H1 (cell line): ENCODE measurements at regions not wholly inside any gene's neighbourhood (a gene's known extent, or its start where the extent isn't known, plus 50 kb on each side); places are given as distances from the start of the nearest gene placed in this dataset.

ENCODE experiments used
- CTCF ChIA-PET: fragments of 300-600 bp; sonication (Branson Sonifier 250); formaldehyde crosslinking; loops from one replicate; lab custom pipeline; 2021; ENCODE audit not compliant: partially characterized antibody; lab: Charles Lee
- POLR2A ChIA-PET: fragments of 300-600 bp; sonication (Branson Sonifier 250); formaldehyde crosslinking; loops from one replicate; lab custom pipeline; 2021; ENCODE audit warnings: inconsistent platforms; ENCODE audit not compliant: partially characterized antibody; lab: Charles Lee
- DNase-seq, 2 experiments: peaks; one replicate each; pipeline versions ENCODE4 v3.0.0 to v3.0.0-alpha.2; 2010 to 2022; ENCODE audit warnings: low spot score in 2 of 2, low read depth in 1 of 2, mixed read lengths in 1 of 2
- FAIRE-seq: peaks from 2 replicates; lab custom pipeline; 2011; peaks lifted over from hg19 to GRCh38; lab: Jason Lieb, UNC
- H2AFZ ChIP-seq: 2 replicates; pipeline ENCODE4 v1.8.1; 2012; ENCODE audit warnings: low read length, inconsistent platforms
- H2AK5ac ChIP-seq: 2 replicates; pipeline ENCODE4 v1.6.1; 2013; ENCODE audit warnings: low read depth, low read length
- H2BK120ac ChIP-seq: replicated peaks from 2 replicates; pipeline ENCODE3; 2013; ENCODE audit warnings: low read depth, low read length, inconsistent platforms
- H2BK12ac ChIP-seq: 2 replicates; pipeline ENCODE4 v1.6.1; 2013; ENCODE audit warnings: low read depth, low read length
- H2BK15ac ChIP-seq: 2 replicates; pipeline ENCODE4 v1.6.1; 2013; ENCODE audit warnings: low read length
- H2BK20ac ChIP-seq: 2 replicates; pipeline ENCODE4 v1.6.1; 2013; ENCODE audit warnings: low read length
- H2BK5ac ChIP-seq: 2 replicates; pipeline ENCODE4 v1.6.1; 2013; ENCODE audit warnings: low read depth, low read length
- H3K14ac ChIP-seq: 2 replicates; pipeline ENCODE4 v1.6.1; 2013; ENCODE audit warnings: inconsistent platforms; ENCODE audit not compliant: insufficient read length
- H3K18ac ChIP-seq: 2 replicates; pipeline ENCODE4 v1.6.1; 2013; ENCODE audit warnings: low read length; ENCODE audit errors: extremely low read depth
- H3K23ac ChIP-seq: 2 replicates; pipeline ENCODE4 v1.6.1; 2013; ENCODE audit warnings: inconsistent platforms; ENCODE audit not compliant: insufficient read length
- H3K23me2 ChIP-seq: 2 replicates; pipeline ENCODE4 v1.6.1; 2013; ENCODE audit warnings: low read depth, low read length
- H3K27ac ChIP-seq: 2 replicates; pipeline ENCODE4 v1.6.1; 2011; ENCODE audit warnings: low read depth, low read length, inconsistent platforms
- H3K27me3 ChIP-seq, 4 experiments: replicated peaks in 1 of 4; 1 replicate in 1 of 4; 2 replicates in 3 of 4; pipeline versions ENCODE4 v1.6.1 to v1.8.1; 2011 to 2013; ENCODE audit warnings: low read length in 3 of 4, mild to moderate bottlenecking in 3 of 4, inconsistent platforms in 2 of 4, mixed read lengths in 2 of 4, moderate library complexity in 1 of 4; ENCODE audit not compliant: control insufficient read depth in 3 of 4, insufficient read depth in 3 of 4; ENCODE audit errors: extremely low read depth in 1 of 4
- H3K36me3 ChIP-seq, 4 experiments: 2 replicates each; pipeline versions ENCODE4 v1.6.1 to v1.8.1; 2011 to 2013; ENCODE audit warnings: mild to moderate bottlenecking in 4 of 4, low read length in 3 of 4, moderate library complexity in 2 of 4, control low read depth in 1 of 4, inconsistent platforms in 1 of 4; ENCODE audit not compliant: insufficient read depth in 4 of 4, control insufficient read depth in 2 of 4
- H3K4ac ChIP-seq: replicated peaks from 2 replicates; pipeline ENCODE3; 2013; ENCODE audit warnings: low read length, low read depth, mixed read lengths, inconsistent platforms; ENCODE audit not compliant: insufficient read length
- H3K4me1 ChIP-seq, 4 experiments: replicated peaks in 1 of 4; 1 replicate in 1 of 4; 2 replicates in 3 of 4; pipeline versions ENCODE4 v1.6.1 to v1.8.1; 2011 to 2013; ENCODE audit warnings: low read length in 3 of 4, inconsistent platforms in 2 of 4, mixed read lengths in 1 of 4; ENCODE audit not compliant: insufficient read depth in 4 of 4, control insufficient read depth in 3 of 4
- H3K4me2 ChIP-seq, 2 experiments: 2 replicates each; pipeline versions ENCODE4 v1.6.1 to v1.8.1; 2011 to 2013; ENCODE audit warnings: low read depth in 2 of 2, low read length in 2 of 2, control low read depth in 1 of 2, inconsistent platforms in 1 of 2, mild to moderate bottlenecking in 1 of 2; ENCODE audit not compliant: insufficient read depth in 1 of 2
- H3K4me3 ChIP-seq, 4 experiments: fragments of 200-600, 300-600 bp in 1 of 4; sonication (generic), shearing (Covaris generic), sonication (Bioruptor Twin) in 1 of 4; 2 replicates each; pipeline versions ENCODE4 v1.5.1 to v1.8.1; 2011 to 2016; ENCODE audit warnings: low read length in 4 of 4, low read depth in 3 of 4, control low read depth in 2 of 4, inconsistent platforms in 2 of 4, mild to moderate bottlenecking in 2 of 4, mixed read lengths in 1 of 4, moderate library complexity in 1 of 4; ENCODE audit not compliant: insufficient read depth in 2 of 4; ENCODE audit errors: extremely low read depth in 1 of 4
- H3K56ac ChIP-seq: replicated peaks from 2 replicates; pipeline ENCODE3; 2013; ENCODE audit warnings: low read depth, mild to moderate bottlenecking, mixed read lengths, low read length, inconsistent platforms; ENCODE audit not compliant: insufficient read length
- H3K79me1 ChIP-seq: 2 replicates; pipeline ENCODE4 v1.6.1; 2013; ENCODE audit warnings: low read depth, low read length, control low read depth
- H3K79me2 ChIP-seq, 2 experiments: 2 replicates each; pipeline versions ENCODE4 v1.6.1 to v1.8.1; 2012 to 2013; ENCODE audit warnings: low read length in 2 of 2, mild to moderate bottlenecking in 2 of 2, inconsistent platforms in 1 of 2; ENCODE audit not compliant: insufficient read depth in 2 of 2, control insufficient read depth in 1 of 2
- H3K9ac ChIP-seq, 4 experiments: replicated peaks in 1 of 4; 1 replicate in 1 of 4; 2 replicates in 3 of 4; pipeline versions ENCODE4 v1.6.1 to v1.8.1; 2011 to 2013; ENCODE audit warnings: low read depth in 3 of 4, low read length in 3 of 4, control low read depth in 2 of 4, mild to moderate bottlenecking in 2 of 4, moderate library complexity in 2 of 4, inconsistent platforms in 1 of 4; ENCODE audit errors: extremely low read depth in 1 of 4
- H3K9me3 ChIP-seq, 2 experiments: 2 replicates each; pipeline versions ENCODE4 v1.6.1 to v1.8.1; 2012 to 2013; ENCODE audit warnings: mild to moderate bottlenecking in 2 of 2, moderate library complexity in 2 of 2, control low read depth in 1 of 2, inconsistent platforms in 1 of 2, low read depth in 1 of 2, low read length in 1 of 2, mixed read lengths in 1 of 2; ENCODE audit not compliant: insufficient read depth in 2 of 2
- H4K20me1 ChIP-seq, 2 experiments: replicated peaks in 1 of 2; 2 replicates each; pipeline versions ENCODE3 to v1.8.1; 2011 to 2013; ENCODE audit warnings: inconsistent platforms in 2 of 2, low read length in 2 of 2, mild to moderate bottlenecking in 1 of 2; ENCODE audit not compliant: insufficient read depth in 2 of 2, control insufficient read depth in 1 of 2
- H4K5ac ChIP-seq: 2 replicates; pipeline ENCODE4 v1.6.1; 2013; ENCODE audit warnings: low read length, low read depth, mixed read lengths, inconsistent platforms; ENCODE audit not compliant: insufficient read length
- H4K8ac ChIP-seq: 2 replicates; pipeline ENCODE4 v1.8.0; 2013; ENCODE audit warnings: mild to moderate bottlenecking, moderate library complexity, low read length, inconsistent platforms; ENCODE audit not compliant: insufficient read depth; ENCODE audit errors: extremely low read depth
- H4K91ac ChIP-seq: replicated peaks from 2 replicates; pipeline ENCODE3; 2013; ENCODE audit warnings: low read length, mixed read lengths, inconsistent platforms; ENCODE audit not compliant: insufficient read length
- ASH2L ChIP-seq: fragments of 200-600, 300-600 bp; sonication (generic); IDR thresholded peaks from one replicate; pipeline ENCODE4 v1.7.1; 2017; ENCODE audit warnings: low read length
- BRCA1 ChIP-seq: IDR thresholded peaks from 2 replicates; pipeline ENCODE4 v1.6.1; 2012; ENCODE audit warnings: low read depth, low read length, improper control_type of control experiment
- CREB1 ChIP-seq: IDR thresholded peaks from 2 replicates; pipeline ENCODE4 v1.6.1; 2012; ENCODE audit warnings: inconsistent platforms
- EP300 ChIP-seq, 2 experiments: IDR thresholded peaks; 1 replicate in 1 of 2; 2 replicates in 1 of 2; pipeline ENCODE4 v1.6.1; 2011 to 2012; ENCODE audit warnings: low read depth in 2 of 2, low read length in 2 of 2, mild to moderate bottlenecking in 2 of 2, borderline replicate concordance in 1 of 2, inconsistent platforms in 1 of 2, moderate library complexity in 1 of 2
- FOSL1 ChIP-seq: IDR thresholded peaks from 2 replicates; pipeline ENCODE4 v1.6.1; 2011; ENCODE audit warnings: mild to moderate bottlenecking, low read depth, low read length, moderate library complexity; ENCODE audit not compliant: insufficient read depth
- GTF2F1 ChIP-seq: IDR thresholded peaks from 2 replicates; pipeline ENCODE4 v1.6.1; 2012; ENCODE audit warnings: low read depth, low read length, improper control_type of control experiment, borderline replicate concordance
- HDAC6 ChIP-seq: IDR thresholded peaks from one replicate; pipeline ENCODE4 v1.7.1; 2012; ENCODE audit warnings: low read depth, mild to moderate bottlenecking, inconsistent platforms, low read length, moderate library complexity
- JUN ChIP-seq: IDR thresholded peaks from 2 replicates; pipeline ENCODE4 v1.6.1; 2011; ENCODE audit warnings: low read depth, mild to moderate bottlenecking, improper control_type of control experiment, low read length
- KDM1A ChIP-seq: fragments of 200-600, 300-600 bp; sonication (generic); IDR thresholded peaks from 2 replicates; pipeline ENCODE4 v1.7.1; 2016; ENCODE audit warnings: mild to moderate bottlenecking, low read length, borderline replicate concordance
- MAX ChIP-seq: IDR thresholded peaks from 2 replicates; pipeline ENCODE4 v1.6.1; 2012; ENCODE audit warnings: inconsistent platforms
- NANOG ChIP-seq: IDR thresholded peaks from 2 replicates; pipeline ENCODE4 v1.6.1; 2011; ENCODE audit warnings: low read length, low read depth, mild to moderate bottlenecking, inconsistent platforms; ENCODE audit not compliant: insufficient read depth, poor library complexity, severe bottlenecking
- NRF1 ChIP-seq: IDR thresholded peaks from 2 replicates; pipeline ENCODE4 v1.6.1; 2011; ENCODE audit warnings: mild to moderate bottlenecking, low read depth, low read length, improper control_type of control experiment
- POLR2A ChIP-seq, 2 experiments: IDR thresholded peaks; 1 replicate in 1 of 2; 2 replicates in 1 of 2; pipeline ENCODE4 v1.6.1; 2011; ENCODE audit warnings: low read depth in 2 of 2, low read length in 2 of 2, mild to moderate bottlenecking in 2 of 2; ENCODE audit errors: control extremely low read depth in 1 of 2
- POLR2AphosphoS5 ChIP-seq: IDR thresholded peaks from 2 replicates; pipeline ENCODE4 v1.6.1; 2011; ENCODE audit warnings: low read depth, low read length
- RBBP5 ChIP-seq: IDR thresholded peaks from 2 replicates; pipeline ENCODE4 v1.7.1; 2012; ENCODE audit warnings: low read depth, mild to moderate bottlenecking, inconsistent platforms, low read length, moderate library complexity, borderline replicate concordance
- WGBS, 2 experiments: shearing (Covaris generic) in 1 of 2; methylation state at CpG; one replicate each; pipeline versions ENCODE4 v1.1.6 to v1.1.7; 2013 to 2015; ENCODE audit warnings: low lambda C conversion rate in 2 of 2, mixed read lengths in 2 of 2, inconsistent platforms in 1 of 2, low coverage in 1 of 2, missing lambda C conversion rate in 1 of 2; ENCODE audit not compliant: insufficient replicate concordance in 2 of 2, insufficient coverage in 1 of 2, insufficient read length in 1 of 2; ENCODE audit errors: extremely low coverage in 1 of 2, missing lambda C conversion rate in 1 of 2; 5-methylcytosine and 5-hydroxymethylcytosine counted together

DNA sequence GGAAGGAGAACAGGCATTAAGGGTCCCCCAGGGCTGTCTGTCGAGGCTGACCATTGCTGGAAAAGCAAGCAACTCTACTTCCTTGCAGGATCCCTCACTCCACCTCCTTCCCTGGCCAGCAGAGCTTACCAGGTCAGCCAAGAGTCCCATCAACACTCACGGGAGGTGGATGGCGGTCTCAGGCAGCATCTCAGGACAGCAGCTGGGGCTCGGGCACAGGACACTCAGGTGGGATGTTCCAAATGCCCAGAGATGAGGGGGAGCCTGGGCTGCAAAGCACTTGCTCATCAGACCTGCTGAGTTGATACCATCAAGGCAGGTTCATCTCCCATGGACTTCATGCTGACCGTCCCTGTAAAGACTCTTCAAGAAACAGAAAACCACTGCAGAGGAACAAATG lies 559.8 kb downstream of the NPHP4 start:
- Histone ChIP-seq H2AK5ac (no peak overlapping the region), H4K91ac (no peak overlapping the region), H3K4me2 (no peak overlapping the region), H3K14ac (no peak overlapping the region), H4K8ac (no peak overlapping the region), H2BK20ac (no peak overlapping the region), H3K23ac (no peak overlapping the region), H4K5ac (no peak overlapping the region), H3K36me3 (no peaks in the 10 kb centered on the region), H3K79me1 (no peaks in the 10 kb centered on the region), H3K56ac (no peak overlapping the region), H2BK5ac (no peak overlapping the region), H3K27me3 (no peaks in the 10 kb centered on the region; a peak in 2 of 7 replicates), H3K79me2 (no peaks in the 10 kb centered on the region), H3K4me1 (peaks cover 6 to 10% (median 8%) of the 10 kb centered on the region in 4 experiments), H2BK12ac (peak overlapping the region; percentile 62; the same call in 1 of the 2 replicates), H3K18ac (no peak overlapping the region), H3K9me3 (peaks cover 0 to 5% of the 10 kb centered on the region in 2 experiments; a peak in 1 of 4 replicates), H2BK120ac (no peak overlapping the region), H3K27ac (no peak overlapping the region), H2AFZ (no peak overlapping the region), H2BK15ac (no peak overlapping the region), H3K4me3 (no peak overlapping the region), H4K20me1 (no peaks in the 10 kb centered on the region), H3K4ac (no peak overlapping the region), H3K9ac (no peak overlapping the region), H3K23me2 (no peaks in the 10 kb centered on the region)
- DNase-seq (no peak), FAIRE-seq (no peak)
- POLR2A ChIA-PET = no interaction called here
- 95% methylated on average over 5 of the region's 5 CpGs; no CpG with 5 or more reads in 1 of the 2 experiments for WGBS, 2 experiments
- CTCF ChIA-PET = interaction anchor here (1.2 to 2.1 kb wide), 4 partner anchors 16 to 146 kb away, joined by 4 to 6 read pairs (median 4); no protein-coding TSS in a partner anchor
- TF ChIP-seq HDAC6 (no peak), FOSL1 (no peak), BRCA1 (no peak), JUN (no peak), KDM1A (no peak), GTF2F1 (no peak), ASH2L (no peak), MAX (no peak), POLR2A (IDR thresholded peaks at IDR 0.05; ENCODE audit: control extremely low read depth in 1 of 2, low read depth in 2 of 2, low read length in 2 of 2) (no peak), NANOG (no peak), EP300 (IDR thresholded peaks at IDR 0.05; ENCODE audit: borderline replicate concordance in 1 of 2, low read depth in 2 of 2, low read length in 2 of 2) (no peak), RBBP5 (no peak), POLR2AphosphoS5 (no peak), CREB1 (no peak), NRF1 (no peak)
